ENCODE measurements at regions not wholly inside any gene's neighbourhood (a gene's known extent, or its start where the extent isn't known, plus 50 kb on each side); places are given as distances from the start of the nearest gene placed in this dataset.

GRCh38 chr4:38241541-38241940, 281.3 kb downstream of the PTTG2 start:
- TF ChIP-seq CTCF (IDR thresholded peaks at IDR 0.05) (no peak), EZH2 (IDR thresholded peaks at IDR 0.05; ENCODE audit: borderline replicate concordance, insufficient read depth, low read depth, low read length, poor library complexity, severe bottlenecking) (no peak)

Measured in B cell (primary cell).